Hematopoietic multipotent progenitor cell treated with erythropoietin and hydrocortisone succinate and interleukin-3 and kit ligand, for 17 days (in vitro differentiated cells): ENCODE measurements at regions not wholly inside any gene's neighbourhood (a gene's known extent, or its start where the extent isn't known, plus 50 kb on each side); places are given as distances from the start of the nearest gene placed in this dataset.

Experiments used
- DNase-seq: peaks from one replicate; pipeline ENCODE4 v3.0.0-alpha.2; 2015; ENCODE audit warnings: low spot score

- DNase-seq = no peak
These were observed 324.0 kb downstream of the RPS6KC1 start for GRCh38 chr1:213375002-213375401.

GRCh38 chr1:213376862-213377372 is 325.9 kb downstream of the RPS6KC1 start:
- no peak for DNase-seq

DNA sequence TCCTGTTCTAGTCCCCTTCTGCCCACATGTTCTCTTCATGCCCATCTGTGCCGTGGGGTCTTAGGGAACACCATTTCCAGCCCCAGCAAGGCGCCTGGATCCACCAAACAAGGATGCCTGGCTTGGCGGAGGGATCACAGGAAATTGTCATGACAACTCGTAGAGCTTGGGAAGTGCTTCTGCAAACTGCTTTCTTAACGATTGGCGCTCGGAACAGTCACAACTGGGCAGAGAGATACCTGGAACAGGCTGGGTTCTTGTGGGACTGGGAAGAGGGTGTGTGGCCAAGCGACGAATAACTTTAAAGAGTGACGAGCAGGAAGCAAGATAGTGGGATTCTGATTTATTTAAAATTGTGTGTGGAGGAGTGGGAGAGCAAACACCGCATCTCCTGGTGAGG is 329.8 kb downstream of the RPS6KC1 start:
- DNase-seq = no peak

DNA sequence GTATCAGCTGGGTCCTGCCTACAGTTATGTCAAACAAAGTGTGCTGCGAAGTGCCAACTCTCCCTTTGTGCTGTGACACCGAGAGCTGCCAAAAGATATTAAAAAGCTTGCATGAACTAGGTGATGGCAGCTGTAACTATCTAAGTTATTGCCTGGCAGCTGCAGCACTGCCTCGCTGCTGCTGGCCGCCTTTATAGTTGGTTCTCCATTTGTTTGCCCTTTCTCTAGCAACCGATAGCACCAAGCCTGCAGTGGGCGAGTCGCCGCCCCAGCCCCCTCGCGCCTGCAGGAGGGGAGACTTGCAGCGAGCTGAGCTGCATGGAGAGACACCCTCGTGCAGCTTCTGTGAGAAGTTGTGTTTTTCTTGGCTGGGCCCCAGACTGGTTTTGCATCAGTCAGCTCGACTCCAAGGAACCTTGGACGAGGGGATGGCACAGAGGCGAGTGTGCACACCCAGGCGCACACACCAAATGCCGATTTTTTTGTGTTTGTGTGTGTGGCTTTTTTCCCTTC is 330.6 kb downstream of the RPS6KC1 start:
- DNase-seq = no peak

DNA sequence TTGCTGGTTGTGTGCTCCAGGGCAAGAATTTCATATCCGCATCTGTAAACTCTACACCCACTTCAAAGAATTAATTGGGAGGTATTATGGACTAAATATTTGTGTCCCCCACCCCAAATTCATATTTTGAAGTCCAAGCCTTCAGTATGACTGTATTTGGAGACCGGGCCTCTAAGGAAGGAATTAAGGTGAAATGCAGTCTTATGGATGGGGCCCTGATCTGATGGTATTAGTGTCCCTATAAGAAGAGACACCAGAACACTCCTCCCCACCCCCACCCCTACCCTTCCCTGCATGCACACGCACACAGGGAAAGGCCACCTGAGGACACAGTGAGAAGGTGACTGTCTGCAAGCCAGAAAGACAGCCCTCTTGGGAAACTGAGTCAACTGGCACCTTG is 332.4 kb downstream of the RPS6KC1 start:
- no peak for DNase-seq

DNA sequence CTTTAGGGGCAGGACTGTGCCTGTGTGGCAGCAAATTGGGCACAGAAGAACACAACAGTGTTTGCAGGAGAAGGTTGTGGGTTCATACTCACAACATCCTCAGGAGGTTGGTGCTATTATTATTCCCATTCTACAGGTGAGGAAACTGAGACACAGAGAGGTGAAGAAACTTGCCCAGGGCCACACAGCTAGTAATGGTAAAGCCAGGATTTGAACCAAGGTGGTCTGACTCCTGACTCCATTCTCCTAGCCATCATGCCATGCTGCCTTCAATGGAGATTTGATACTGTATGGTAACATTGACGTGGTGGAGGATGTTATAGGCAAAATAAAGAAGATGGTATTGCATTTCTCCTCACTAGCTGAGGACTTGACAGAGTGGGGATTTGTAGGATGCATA is 334.2 kb downstream of the RPS6KC1 start:
- DNase-seq = no peak

- DNase-seq = no peak
These were observed 334.8 kb downstream of the RPS6KC1 start for GRCh38 chr1:213385806-213386324.

DNA sequence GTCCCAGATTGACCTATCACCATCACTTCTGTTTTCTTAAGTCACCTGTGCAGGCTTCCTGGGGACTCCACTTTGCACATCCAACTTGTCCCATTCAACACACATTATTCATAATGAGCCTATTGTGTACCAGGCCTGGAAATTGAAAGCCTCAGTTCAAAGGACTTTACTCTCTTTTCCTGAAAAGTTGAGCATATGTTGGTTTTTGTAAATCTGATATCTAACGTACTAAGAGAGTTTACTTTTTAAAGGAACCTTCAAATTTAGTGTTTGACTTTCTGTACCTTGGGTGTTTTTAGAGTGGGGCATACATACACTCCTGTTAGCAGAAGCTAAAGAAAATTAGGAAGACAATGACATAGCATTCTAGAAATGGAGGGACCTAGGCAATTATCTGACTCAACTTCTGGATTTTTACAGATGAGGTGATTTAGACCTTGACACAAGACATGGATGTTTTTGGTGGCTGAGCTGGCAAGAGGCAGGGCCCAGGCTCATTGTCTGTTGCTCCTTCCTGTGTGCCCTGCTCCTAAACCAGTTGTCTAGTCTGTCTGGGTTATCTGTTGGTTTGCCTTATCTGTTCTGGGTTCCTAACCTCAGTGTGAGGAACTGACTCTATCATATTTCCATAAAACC is 336.5 kb downstream of the RPS6KC1 start:
- no peak for DNase-seq

GRCh38 chr1:213388199-213388598 is 337.2 kb downstream of the RPS6KC1 start:
- no peak for DNase-seq

DNA sequence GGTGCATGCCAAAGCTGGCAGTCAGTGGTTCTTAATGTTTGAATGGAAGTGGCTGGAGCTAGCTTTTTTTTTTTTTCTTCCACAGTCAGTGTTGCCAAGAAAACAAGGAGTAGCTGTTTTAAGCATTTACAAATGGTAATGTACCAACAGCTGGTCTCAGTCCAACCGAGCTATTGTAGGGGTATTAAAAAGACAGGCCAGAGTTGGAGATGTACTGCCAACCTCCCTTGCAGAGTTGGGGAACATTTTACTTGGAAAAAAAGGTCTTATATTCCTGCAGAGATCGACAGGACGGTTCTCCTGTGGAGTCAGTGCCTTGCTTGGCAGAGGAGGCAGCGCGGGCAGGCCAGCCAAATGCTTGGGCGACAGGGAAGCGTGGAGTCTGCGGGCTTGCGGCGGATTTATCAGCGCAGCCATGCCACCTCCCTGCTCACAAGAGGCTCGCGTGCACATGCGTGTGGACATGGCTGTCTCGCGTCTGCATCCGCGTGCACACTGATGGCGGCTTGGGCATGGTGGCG is 338.1 kb downstream of the RPS6KC1 start:
- no peak for DNase-seq

GRCh38 chr1:213391445-213391844 is 340.4 kb downstream of the RPS6KC1 start:
- DNase-seq = no peak

GRCh38 chr1:213393860-213394259 is 342.8 kb downstream of the RPS6KC1 start:
- no peak for DNase-seq

- no peak for DNase-seq
These were observed 343.8 kb downstream of the RPS6KC1 start for GRCh38 chr1:213394837-213395236.

- no peak for DNase-seq
These were observed 346.6 kb downstream of the RPS6KC1 start for GRCh38 chr1:213397638-213398037.

DNA sequence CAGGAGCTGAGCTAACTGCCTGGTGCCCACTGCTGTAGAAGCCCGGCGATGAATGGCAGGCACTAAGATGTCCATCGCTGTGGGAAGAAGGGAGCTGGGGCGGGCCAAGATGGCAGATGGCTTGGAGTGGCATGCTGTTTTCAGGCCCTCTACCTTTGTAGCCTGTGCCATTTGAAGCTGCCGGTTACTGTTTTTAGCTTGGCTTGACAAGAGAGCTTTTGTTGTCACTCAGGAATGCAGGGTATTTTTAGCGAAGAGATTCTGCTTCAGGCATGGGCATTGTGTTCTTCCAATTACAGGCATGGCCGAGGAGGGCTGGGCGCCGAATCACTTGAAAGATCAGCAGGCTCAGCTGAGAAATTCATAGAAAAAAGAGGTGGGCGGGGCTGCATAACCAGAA is 348.7 kb downstream of the RPS6KC1 start:
- no peak for DNase-seq

DNA sequence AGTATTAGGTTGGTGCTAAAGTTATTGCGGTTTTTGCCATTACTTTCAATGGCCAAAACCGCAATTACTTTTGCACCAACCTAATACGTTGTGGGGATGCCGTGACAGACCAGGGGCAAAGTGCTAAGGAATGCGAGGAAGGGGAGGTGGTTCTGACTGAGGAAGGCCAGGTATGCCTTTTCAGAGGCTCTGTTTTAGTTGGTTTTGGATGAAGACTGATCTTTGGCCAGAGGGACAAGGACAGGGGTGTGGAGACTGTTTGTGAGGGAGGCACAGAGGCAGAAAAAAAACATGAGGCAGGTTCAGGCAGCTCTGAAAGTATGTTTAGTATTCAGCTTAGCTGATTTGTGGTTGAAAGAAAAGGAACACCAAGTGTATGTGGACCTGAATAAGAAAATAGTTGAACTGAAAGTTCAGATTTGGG is 358.2 kb downstream of the RPS6KC1 start:
- no peak for DNase-seq

- DNase-seq = no peak
These were observed 358.9 kb downstream of the RPS6KC1 start for GRCh38 chr1:213409971-213410370.

DNA sequence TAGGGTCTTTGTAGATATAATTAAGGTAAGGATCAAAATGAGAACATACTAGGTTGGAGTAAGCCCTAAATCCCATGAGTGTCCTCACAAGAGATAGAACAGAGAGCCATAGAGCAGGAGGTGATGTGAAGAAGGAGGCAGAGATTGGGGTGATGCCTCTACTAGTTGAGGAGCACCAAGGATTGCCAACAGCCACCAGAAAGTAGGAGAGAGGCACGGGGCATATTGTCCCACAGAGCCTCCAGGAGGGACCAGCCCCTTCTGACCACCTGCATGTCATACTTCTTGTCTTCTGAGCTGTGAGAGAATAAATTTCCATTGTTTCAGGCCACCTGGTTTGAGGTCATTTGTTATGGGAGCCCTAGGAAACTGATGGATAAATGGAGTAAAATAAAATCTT is 363.3 kb downstream of the RPS6KC1 start:
- DNase-seq = no peak

GRCh38 chr1:213414911-213415310 is 363.9 kb downstream of the RPS6KC1 start:
- no peak for DNase-seq

DNA sequence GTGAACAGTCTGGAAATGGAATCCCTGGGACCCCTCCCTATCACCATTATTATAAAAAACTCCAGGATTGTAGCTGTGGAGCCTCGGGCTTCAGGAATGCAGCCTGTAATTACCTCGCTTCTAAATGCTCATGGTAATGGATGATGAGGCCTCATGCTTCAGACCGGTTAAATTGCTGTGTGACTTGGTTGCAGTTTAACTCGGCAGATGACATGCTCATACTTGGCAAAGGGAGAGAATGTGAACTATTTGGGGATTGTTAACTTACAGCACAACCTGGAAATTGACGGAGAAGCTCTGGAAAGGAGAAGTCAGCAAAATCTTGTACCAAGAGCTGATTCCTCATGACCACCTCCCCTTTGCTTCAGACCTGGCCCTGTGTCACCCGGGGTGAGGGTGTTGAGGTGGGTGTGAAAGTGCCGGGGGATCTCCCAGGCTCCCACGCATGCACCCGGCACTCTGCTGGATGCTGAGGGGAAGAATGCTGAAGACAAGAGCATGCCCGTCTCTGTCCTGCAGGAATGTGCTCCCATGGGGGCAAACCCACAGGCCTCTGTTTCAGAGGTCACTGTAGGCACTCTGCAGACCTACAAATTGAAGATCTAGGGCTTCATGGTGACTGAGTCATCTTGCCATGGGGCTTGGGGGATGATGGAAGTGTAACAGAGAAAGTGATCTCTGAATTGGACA is 364.8 kb downstream of the RPS6KC1 start:
- no peak for DNase-seq

GRCh38 chr1:213416461-213417224 is 365.6 kb downstream of the RPS6KC1 start:
- DNase-seq = no peak

GRCh38 chr1:213417225-213417820 is 366.3 kb downstream of the RPS6KC1 start:
- DNase-seq = no peak
